ENCODE measurements at regions not wholly inside any gene's neighbourhood (a gene's known extent, or its start where the extent isn't known, plus 50 kb on each side); places are given as distances from the start of the nearest gene placed in this dataset.

GRCh38 chr2:43087413-43087812 lies 139.0 kb downstream of the ZFP36L2 start:
- Histone ChIP-seq H3K4me1 (ENCODE audit: control insufficient read depth in 2 of 2, insufficient read depth in 2 of 2, low read length in 2 of 2) (peaks cover 29 to 52% of the 10 kb centered on the region in 2 donors), H3K9me3 (ENCODE audit: control insufficient read depth in 2 of 2, insufficient read depth in 1 of 2, low read length in 1 of 2) (peaks cover 0 to 14% of the 10 kb centered on the region in 2 donors), H3K4me3 (ENCODE audit: low read length in 2 of 2) (no peak overlapping the region), H3K27me3 (ENCODE audit: control insufficient read depth in 2 of 2, insufficient read depth in 1 of 2, low read length in 1 of 2) (no peaks in the 10 kb centered on the region), H3K27ac (ENCODE audit: low read depth in 1 of 2, low read length in 1 of 2) (no peak overlapping the region), H3K36me3 (ENCODE audit: control insufficient read depth in 2 of 2, insufficient read depth in 2 of 2, low read length in 1 of 2) (no peaks in the 10 kb centered on the region)
- DNase-seq (ENCODE audit: low read depth in 6 of 9, low spot score in 9 of 9): no peak
- whole genome bisulfite sequencing: 96% methylated on average over 3 of the region's 3 CpGs

DNA sequence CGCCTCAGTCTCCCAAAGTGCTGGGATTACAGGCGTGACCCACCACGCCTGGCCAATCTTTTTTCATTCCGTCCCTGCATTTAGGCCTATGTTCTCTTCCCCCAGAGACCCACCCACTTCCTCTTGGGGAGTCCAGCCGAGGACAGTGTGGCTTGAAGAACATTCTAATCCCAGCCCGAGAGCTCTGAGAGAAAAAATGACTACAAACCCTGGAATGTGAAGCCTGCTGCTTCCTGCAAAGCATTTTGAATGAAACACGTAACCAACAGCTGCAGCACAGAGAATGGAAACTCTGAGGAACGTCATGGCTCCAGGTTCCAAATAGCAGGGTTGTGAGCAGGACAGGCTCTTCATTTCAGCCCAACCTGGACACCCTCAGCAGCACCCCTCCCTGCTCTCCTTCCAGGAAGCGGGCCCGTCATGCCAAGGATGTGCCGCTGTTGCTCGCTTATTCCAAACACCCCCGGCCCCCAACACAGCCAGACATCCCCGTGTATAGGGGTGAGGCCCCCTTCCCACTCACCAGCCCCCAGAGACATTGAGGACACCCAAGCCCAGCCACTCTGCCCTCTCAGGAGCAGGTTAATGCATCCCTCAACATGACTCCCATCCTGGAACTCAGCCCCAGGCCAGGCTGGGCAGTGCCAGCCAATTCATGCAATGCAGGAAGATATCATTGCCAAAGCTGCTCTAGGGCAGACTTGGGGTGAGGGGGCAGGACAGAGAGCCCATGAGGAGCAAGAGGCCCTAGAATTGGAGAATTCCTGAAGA lies 139.8 kb downstream of the ZFP36L2 start:
- Histone ChIP-seq H3K27ac (ENCODE audit: low read depth in 1 of 2, low read length in 1 of 2) (peak overlapping the region; percentile 38 to 76), H3K4me3 (ENCODE audit: low read length in 2 of 2) (no peak overlapping the region), H3K4me1 (ENCODE audit: control insufficient read depth in 2 of 2, insufficient read depth in 2 of 2, low read length in 2 of 2) (peaks cover 33 to 60% of the 10 kb centered on the region in 2 donors), H3K9me3 (ENCODE audit: control insufficient read depth in 2 of 2, insufficient read depth in 1 of 2, low read length in 1 of 2) (peaks cover 0 to 14% of the 10 kb centered on the region in 2 donors), H3K36me3 (ENCODE audit: control insufficient read depth in 2 of 2, insufficient read depth in 2 of 2, low read length in 1 of 2) (no peaks in the 10 kb centered on the region), H3K27me3 (ENCODE audit: control insufficient read depth in 2 of 2, insufficient read depth in 1 of 2, low read length in 1 of 2) (no peaks in the 10 kb centered on the region)
- DNase-seq (ENCODE audit: low read depth in 6 of 9, low spot score in 9 of 9): no peak
- WGBS: 89% methylated on average over 14 of the region's 14 CpGs

DNA sequence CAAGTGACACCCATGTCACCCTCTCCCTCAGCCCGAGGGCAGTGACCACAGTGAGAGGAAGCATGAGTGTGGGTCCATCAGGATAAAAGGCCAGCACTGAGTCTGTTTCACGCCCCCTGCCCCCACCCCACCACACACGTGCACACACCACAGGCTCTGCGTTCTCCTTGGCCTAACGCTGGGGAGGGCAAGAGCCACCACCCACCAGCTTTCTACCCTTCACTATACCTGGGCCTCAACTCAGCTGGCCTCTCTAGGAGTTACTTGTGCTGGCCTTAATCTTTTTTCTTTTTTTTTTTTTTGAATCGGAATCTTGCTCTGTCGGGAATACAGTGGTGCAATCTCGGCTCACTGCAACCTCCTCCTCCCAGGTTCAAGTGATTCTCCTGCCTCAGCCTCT lies 140.5 kb downstream of the ZFP36L2 start:
- WGBS: 92% methylated on average over 8 of the region's 8 CpGs
- Histone ChIP-seq H3K4me1 (ENCODE audit: control insufficient read depth in 2 of 2, insufficient read depth in 2 of 2, low read length in 2 of 2) (peaks cover 33 to 65% of the 10 kb centered on the region in 2 donors), H3K9me3 (ENCODE audit: control insufficient read depth in 2 of 2, insufficient read depth in 1 of 2, low read length in 1 of 2) (peaks cover 0 to 14% of the 10 kb centered on the region in 2 donors), H3K36me3 (ENCODE audit: control insufficient read depth in 2 of 2, insufficient read depth in 2 of 2, low read length in 1 of 2) (no peaks in the 10 kb centered on the region), H3K4me3 (ENCODE audit: low read length in 2 of 2) (no peak overlapping the region), H3K27ac (ENCODE audit: low read depth in 1 of 2, low read length in 1 of 2) (peak overlapping the region in 1 of 2 donors; percentile 17), H3K27me3 (ENCODE audit: control insufficient read depth in 2 of 2, insufficient read depth in 1 of 2, low read length in 1 of 2) (no peaks in the 10 kb centered on the region)
- DNase-seq (ENCODE audit: low read depth in 6 of 9, low spot score in 9 of 9): no peak

- no peak for DNase-seq (ENCODE audit: low read depth in 6 of 9, low spot score in 9 of 9)
- peaks cover 0 to 9% of the 10 kb centered on the region in 2 donors for H3K9me3 ChIP-seq (ENCODE audit: control insufficient read depth in 2 of 2, insufficient read depth in 1 of 2, low read length in 1 of 2)
- H3K4me3 ChIP-seq (ENCODE audit: low read length in 2 of 2): no peak overlapping the region
- H3K4me1 ChIP-seq (ENCODE audit: control insufficient read depth in 2 of 2, insufficient read depth in 2 of 2, low read length in 2 of 2): peaks cover 33 to 69% of the 10 kb centered on the region in 2 donors
- 97% methylated on average over 11 of the region's 11 CpGs for WGBS
- H3K27me3 ChIP-seq (ENCODE audit: control insufficient read depth in 2 of 2, insufficient read depth in 1 of 2, low read length in 1 of 2): no peaks in the 10 kb centered on the region
- H3K27ac ChIP-seq (ENCODE audit: low read depth in 1 of 2, low read length in 1 of 2): peak overlapping the region; percentile 59 to 82
- no peaks in the 10 kb centered on the region for H3K36me3 ChIP-seq (ENCODE audit: control insufficient read depth in 2 of 2, insufficient read depth in 2 of 2, low read length in 1 of 2)
Observed at GRCh38 chr2:43085505-43085904, 140.9 kb downstream of the ZFP36L2 start.

DNA sequence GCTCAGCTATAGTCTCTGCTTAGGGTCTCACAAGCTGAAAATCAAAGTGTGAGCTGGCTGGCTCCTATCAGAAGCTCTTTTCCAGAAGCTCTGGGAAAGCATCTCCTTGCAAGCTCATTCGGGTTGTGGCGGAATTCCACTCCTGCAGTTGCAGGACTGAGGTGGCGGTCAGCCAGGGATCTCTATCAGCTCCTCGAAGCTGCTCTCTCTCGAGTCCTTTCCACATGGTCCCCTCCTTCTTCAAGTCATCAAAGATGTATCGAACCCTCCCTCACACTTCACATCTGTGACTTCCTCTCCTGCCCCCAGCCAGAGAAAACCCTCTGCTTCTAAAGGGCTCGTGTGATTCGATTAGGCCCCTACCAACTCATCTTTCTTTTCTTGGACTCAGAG lies 141.7 kb downstream of the ZFP36L2 start:
- peaks cover 0 to 3% of the 10 kb centered on the region in 2 donors for H3K9me3 ChIP-seq (ENCODE audit: control insufficient read depth in 2 of 2, insufficient read depth in 1 of 2, low read length in 1 of 2)
- WGBS: 34% methylated on average over 8 of the region's 8 CpGs
- no peak overlapping the region for H3K4me3 ChIP-seq (ENCODE audit: low read length in 2 of 2)
- H3K4me1 ChIP-seq (ENCODE audit: control insufficient read depth in 2 of 2, insufficient read depth in 2 of 2, low read length in 2 of 2): peaks cover 33 to 77% of the 10 kb centered on the region in 2 donors
- H3K36me3 ChIP-seq (ENCODE audit: control insufficient read depth in 2 of 2, insufficient read depth in 2 of 2, low read length in 1 of 2): no peaks in the 10 kb centered on the region
- DNase-seq (ENCODE audit: low read depth in 6 of 9, low spot score in 9 of 9): peak in 2 of 9 donors; percentile 42 to 63
- H3K27ac ChIP-seq (ENCODE audit: low read depth in 1 of 2, low read length in 1 of 2): peak overlapping the region; percentile 82 to 87
- no peaks in the 10 kb centered on the region for H3K27me3 ChIP-seq (ENCODE audit: control insufficient read depth in 2 of 2, insufficient read depth in 1 of 2, low read length in 1 of 2)

DNA sequence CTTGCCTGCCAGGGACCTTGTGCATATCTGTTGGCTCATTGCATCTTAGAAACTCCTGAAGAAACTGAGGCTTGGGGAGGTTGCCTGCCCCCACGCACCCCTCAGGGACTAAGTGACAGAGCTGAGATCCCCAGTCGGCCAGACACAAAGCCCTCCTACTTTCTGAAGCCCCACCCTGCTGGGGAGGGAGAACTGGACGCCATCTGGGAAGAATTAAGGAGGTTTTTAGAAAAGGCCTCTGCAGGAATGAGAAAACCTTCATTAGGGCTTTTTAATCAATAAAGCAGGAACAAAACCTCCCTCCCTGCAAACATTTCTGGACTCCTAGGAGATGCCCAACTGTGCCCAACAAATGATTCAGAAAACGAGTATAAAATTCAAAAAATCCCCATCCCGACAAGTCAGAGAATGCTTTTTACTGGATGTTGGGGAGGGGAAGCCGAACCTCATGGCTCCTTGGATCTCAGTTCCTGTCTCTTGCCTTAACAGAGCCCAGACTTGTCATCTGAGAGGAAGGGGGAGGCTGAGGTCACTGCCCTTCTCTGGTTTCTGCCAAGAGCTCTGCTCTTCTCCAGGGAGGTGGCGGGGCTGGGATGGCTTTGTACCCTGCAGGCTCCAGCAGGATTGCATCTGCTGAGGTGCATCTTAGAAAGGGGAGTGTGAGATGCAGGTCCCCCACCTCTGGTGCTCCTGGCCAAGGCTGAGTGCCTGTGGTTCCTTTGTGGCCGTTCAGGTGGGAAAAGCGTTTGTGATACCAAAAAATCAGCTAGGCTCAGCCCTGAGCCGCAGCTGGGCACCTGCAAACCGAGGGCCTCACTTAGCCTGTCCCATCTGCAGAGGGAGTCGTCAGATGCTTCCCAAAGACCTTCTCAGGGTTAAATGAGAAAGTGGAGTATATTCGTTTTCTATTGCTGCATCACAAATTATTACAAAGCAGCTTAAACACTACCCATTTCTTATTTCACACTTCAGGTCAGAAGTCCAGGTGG lies 142.4 kb downstream of the ZFP36L2 start:
- H3K9me3 ChIP-seq (ENCODE audit: control insufficient read depth in 2 of 2, insufficient read depth in 1 of 2, low read length in 1 of 2): peaks cover 0 to 3% of the 10 kb centered on the region in 2 donors
- no peaks in the 10 kb centered on the region for H3K36me3 ChIP-seq (ENCODE audit: control insufficient read depth in 2 of 2, insufficient read depth in 2 of 2, low read length in 1 of 2)
- H3K27ac ChIP-seq (ENCODE audit: low read depth in 1 of 2, low read length in 1 of 2): peak overlapping the region; percentile 82 to 87
- DNase-seq (ENCODE audit: low read depth in 6 of 9, low spot score in 9 of 9): peak in 3 of 9 donors; percentile 30 to 58 (median 38)
- no peak overlapping the region for H3K4me3 ChIP-seq (ENCODE audit: low read length in 2 of 2)
- H3K4me1 ChIP-seq (ENCODE audit: control insufficient read depth in 2 of 2, insufficient read depth in 2 of 2, low read length in 2 of 2): peaks cover 33 to 82% of the 10 kb centered on the region in 2 donors
- no peaks in the 10 kb centered on the region for H3K27me3 ChIP-seq (ENCODE audit: control insufficient read depth in 2 of 2, insufficient read depth in 1 of 2, low read length in 1 of 2)
- 47% methylated on average over 13 of the region's 13 CpGs for WGBS

DNA sequence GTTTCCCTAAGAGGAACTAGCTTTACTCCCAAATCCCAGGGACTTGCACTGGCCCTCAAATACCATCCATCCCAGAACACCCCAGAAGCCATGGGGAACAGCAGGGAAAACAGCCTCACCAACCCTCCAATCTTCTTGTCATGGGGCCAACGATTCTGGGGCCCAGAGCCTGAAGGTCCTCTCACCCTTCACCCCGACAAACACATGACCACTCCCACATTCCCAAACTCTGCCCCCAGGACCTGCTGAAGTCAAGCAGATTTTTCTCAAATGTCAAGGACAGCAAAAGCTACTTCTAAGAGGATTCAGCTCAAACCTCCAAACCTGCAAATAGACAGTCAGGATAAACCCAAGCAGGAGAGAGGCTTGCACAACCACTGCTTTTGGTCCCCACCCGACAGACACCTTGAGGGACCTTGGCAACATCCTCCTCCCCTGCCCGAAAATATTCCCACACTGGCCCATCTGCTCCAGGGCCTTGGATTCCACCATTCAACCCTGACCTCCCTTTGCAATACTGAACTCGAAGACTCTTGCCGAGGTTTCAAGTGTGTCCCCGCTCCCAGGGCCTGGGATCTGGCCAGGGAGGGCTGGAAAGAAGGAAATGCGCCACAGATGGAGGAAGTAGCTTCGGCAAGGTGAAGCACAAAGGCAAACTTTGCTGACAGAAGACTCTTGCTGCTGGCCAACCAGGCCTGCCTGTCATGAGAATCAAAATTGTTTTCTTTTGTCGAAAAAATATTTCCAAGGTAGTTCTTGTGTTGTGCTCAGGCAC lies 143.3 kb downstream of the ZFP36L2 start:
- Histone ChIP-seq H3K27ac (ENCODE audit: low read depth in 1 of 2, low read length in 1 of 2) (peak overlapping the region; percentile 82 to 86), H3K36me3 (ENCODE audit: control insufficient read depth in 2 of 2, insufficient read depth in 2 of 2, low read length in 1 of 2) (no peaks in the 10 kb centered on the region), H3K4me1 (ENCODE audit: control insufficient read depth in 2 of 2, insufficient read depth in 2 of 2, low read length in 2 of 2) (peaks cover 37 to 81% of the 10 kb centered on the region in 2 donors), H3K9me3 (ENCODE audit: control insufficient read depth in 2 of 2, insufficient read depth in 1 of 2, low read length in 1 of 2) (peaks cover 0 to 3% of the 10 kb centered on the region in 2 donors), H3K4me3 (ENCODE audit: low read length in 2 of 2) (no peak overlapping the region), H3K27me3 (ENCODE audit: control insufficient read depth in 2 of 2, insufficient read depth in 1 of 2, low read length in 1 of 2) (no peaks in the 10 kb centered on the region)
- 84% methylated on average over 10 of the region's 10 CpGs for WGBS
- no peak for DNase-seq (ENCODE audit: low read depth in 6 of 9, low spot score in 9 of 9)

GRCh38 chr2:43082111-43082894 lies 144.1 kb downstream of the ZFP36L2 start:
- WGBS: 89% methylated on average over 15 of the region's 15 CpGs
- no peaks in the 10 kb centered on the region for H3K36me3 ChIP-seq (ENCODE audit: control insufficient read depth in 2 of 2, insufficient read depth in 2 of 2, low read length in 1 of 2)
- H3K27me3 ChIP-seq (ENCODE audit: control insufficient read depth in 2 of 2, insufficient read depth in 1 of 2, low read length in 1 of 2): no peaks in the 10 kb centered on the region
- H3K9me3 ChIP-seq (ENCODE audit: control insufficient read depth in 2 of 2, insufficient read depth in 1 of 2, low read length in 1 of 2): peaks cover 0 to 3% of the 10 kb centered on the region in 2 donors
- no peak for DNase-seq (ENCODE audit: low read depth in 6 of 9, low spot score in 9 of 9)
- H3K4me3 ChIP-seq (ENCODE audit: low read length in 2 of 2): no peak overlapping the region
- H3K27ac ChIP-seq (ENCODE audit: low read depth in 1 of 2, low read length in 1 of 2): peak overlapping the region; percentile 82 to 86
- peaks cover 37 to 76% of the 10 kb centered on the region in 2 donors for H3K4me1 ChIP-seq (ENCODE audit: control insufficient read depth in 2 of 2, insufficient read depth in 2 of 2, low read length in 2 of 2)

Data from thymus (tissue), 11 donors.